ENCODE measurements at regions not wholly inside any gene's neighbourhood (a gene's known extent, or its start where the extent isn't known, plus 50 kb on each side); places are given as distances from the start of the nearest gene placed in this dataset.

- no peak overlapping the region for H3K9ac ChIP-seq (ENCODE audit: insufficient read depth, low read length, poor library complexity, severe bottlenecking)
- peak overlapping the region; percentile 27 for H2AFZ ChIP-seq (ENCODE audit: insufficient read depth, low read depth, low read length, poor library complexity, severe bottlenecking)
- no peak overlapping the region for H3K27ac ChIP-seq (ENCODE audit: low read depth in 1 of 2, low read length in 2 of 2)
- H3K36me3 Mint-ChIP-seq = peaks cover 13 to 18% of the 10 kb centered on the region in 2 donors
- peaks cover 0 to 3% of the 10 kb centered on the region in 2 donors for H3K4me1 ChIP-seq (ENCODE audit: control insufficient read depth in 1 of 2, insufficient read depth in 2 of 2, low read length in 2 of 2)
- peak overlapping the region in 1 of 7 donors; percentile 57 for H3K27ac Mint-ChIP-seq
- H3K4me2 ChIP-seq (replicated peaks; ENCODE audit: extremely low read depth, low read length, poor library complexity, severe bottlenecking) = no peak overlapping the region
- no peaks in the 10 kb centered on the region for H3K79me2 ChIP-seq (ENCODE audit: insufficient read depth, low read length)
- H3K36me3 ChIP-seq (replicated peaks in 1 of 2; ENCODE audit: control insufficient read depth in 1 of 2, insufficient read depth in 2 of 2, low read length in 2 of 2) = no peaks in the 10 kb centered on the region
- no peak for TF ChIP-seq CTCF (IDR thresholded peaks at IDR 0.05)
- peaks cover 34% of the 10 kb centered on the region for H3K4me1 Mint-ChIP-seq
- peaks cover 6 to 14% of the 10 kb centered on the region in 2 donors for H3K27me3 ChIP-seq (ENCODE audit: control insufficient read depth in 2 of 2, insufficient read depth in 2 of 2, low read length in 2 of 2)
- intact Hi-C loops (cut with micrococcal nuclease) = no loop called here
- H3K4me3 Mint-ChIP-seq = peak overlapping the region in 1 of 2 donors; percentile 73
- 16% methylated on average over 15 of the region's 17 CpGs for WGBS (ENCODE audit: insufficient coverage)
- peaks cover 19 to 45% (median 33%) of the 10 kb centered on the region in 7 donors for H3K9me3 Mint-ChIP-seq
- no peak for DNase-seq
- H4K20me1 ChIP-seq (ENCODE audit: insufficient read depth, low read length) = no peaks in the 10 kb centered on the region
- peaks cover 27 to 33% (median 30%) of the 10 kb centered on the region in 3 donors for H3K27me3 Mint-ChIP-seq (ENCODE audit: low read depth in 3 of 3)
- no peak overlapping the region for H3K4me3 ChIP-seq (replicated peaks in 1 of 3; ENCODE audit: low read depth in 2 of 3, low read length in 3 of 3)
- peaks cover 22 to 32% of the 10 kb centered on the region in 2 donors for H3K9me3 ChIP-seq (replicated peaks in 1 of 2; ENCODE audit: control insufficient read depth in 1 of 2, insufficient read depth in 1 of 2, low read length in 2 of 2)
These were observed 143.4 kb downstream of the NDUFA10 start for GRCh38 chr2:239881561-239882320.

GRCh38 chr2:239881031-239881471 is 144.1 kb downstream of the NDUFA10 start:
- no peaks in the 10 kb centered on the region for H3K79me2 ChIP-seq (ENCODE audit: insufficient read depth, low read length)
- Mint-ChIP-seq H3K36me3 (peaks cover 13 to 22% of the 10 kb centered on the region in 2 donors), H3K27ac (no peak overlapping the region), H3K4me1 (peaks cover 41% of the 10 kb centered on the region), H3K9me3 (peaks cover 15 to 41% (median 27%) of the 10 kb centered on the region in 7 donors), H3K4me3 (peak overlapping the region in 1 of 2 donors; percentile 51), H3K27me3 (ENCODE audit: low read depth in 3 of 3) (peaks cover 28 to 37% (median 30%) of the 10 kb centered on the region in 3 donors)
- H3K27me3 ChIP-seq (ENCODE audit: control insufficient read depth in 2 of 2, insufficient read depth in 2 of 2, low read length in 2 of 2) = peaks cover 6 to 14% of the 10 kb centered on the region in 2 donors
- intact Hi-C loops (cut with micrococcal nuclease) = no loop called here
- H3K4me1 ChIP-seq (ENCODE audit: control insufficient read depth in 1 of 2, insufficient read depth in 2 of 2, low read length in 2 of 2) = peaks cover 0 to 10% of the 10 kb centered on the region in 2 donors
- no peaks in the 10 kb centered on the region for H3K36me3 ChIP-seq (replicated peaks in 1 of 2; ENCODE audit: control insufficient read depth in 1 of 2, insufficient read depth in 2 of 2, low read length in 2 of 2)
- WGBS (ENCODE audit: insufficient coverage) = 74% methylated on average over 4 of the region's 10 CpGs
- DNase-seq = no peak
- peaks cover 22 to 28% of the 10 kb centered on the region in 2 donors for H3K9me3 ChIP-seq (replicated peaks in 1 of 2; ENCODE audit: control insufficient read depth in 1 of 2, insufficient read depth in 1 of 2, low read length in 2 of 2)
- no peak for TF ChIP-seq CTCF (IDR thresholded peaks at IDR 0.05)
- H4K20me1 ChIP-seq (ENCODE audit: insufficient read depth, low read length) = no peaks in the 10 kb centered on the region
- no peak overlapping the region for H3K4me3 ChIP-seq (replicated peaks in 1 of 3; ENCODE audit: low read depth in 2 of 3, low read length in 3 of 3)
- H3K4me2 ChIP-seq (replicated peaks; ENCODE audit: extremely low read depth, low read length, poor library complexity, severe bottlenecking) = no peak overlapping the region
- H3K27ac ChIP-seq (ENCODE audit: low read depth in 1 of 2, low read length in 2 of 2) = no peak overlapping the region
- no peak overlapping the region for H2AFZ ChIP-seq (ENCODE audit: insufficient read depth, low read depth, low read length, poor library complexity, severe bottlenecking)
- H3K9ac ChIP-seq (ENCODE audit: insufficient read depth, low read length, poor library complexity, severe bottlenecking) = no peak overlapping the region
